ENCODE measurements at regions not wholly inside any gene's neighbourhood (a gene's known extent, or its start where the extent isn't known, plus 50 kb on each side); places are given as distances from the start of the nearest gene placed in this dataset.

DNA sequence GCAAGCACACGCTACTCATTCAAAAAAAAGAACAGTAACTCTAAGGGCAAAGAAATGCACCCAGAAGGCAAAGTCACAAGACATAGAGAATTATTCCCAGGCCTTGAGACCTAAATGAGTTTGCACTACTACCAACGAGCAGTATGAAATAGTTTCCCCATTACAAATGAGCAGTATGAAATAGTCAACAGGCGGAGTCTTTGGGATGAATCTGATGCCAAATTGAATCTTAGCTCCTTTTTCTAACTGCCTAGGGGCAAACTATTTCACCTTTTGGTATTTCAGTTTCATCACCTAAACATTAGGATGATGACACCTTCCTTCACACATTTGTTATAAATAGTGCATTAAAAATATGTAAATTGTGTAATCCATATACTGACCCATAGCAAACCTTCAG is 213.0 kb upstream of the FAT4 start:
- H3K9ac ChIP-seq (ENCODE audit: control insufficient read depth, insufficient read depth, low read length) = no peak overlapping the region
- no peak overlapping the region for H3K27ac ChIP-seq (ENCODE audit: control insufficient read depth, insufficient read depth)
- BruUV-seq (replicated peaks) = no TSS peak
- H3K4me2 ChIP-seq (ENCODE audit: control insufficient read depth, insufficient read depth) = no peak overlapping the region
- H3K4me3 ChIP-seq = no peak overlapping the region
- ATAC-seq = no peak
- FAIRE-seq = no peak
- RAD21 ChIA-PET (ENCODE audit: unreplicated experiment) = no interaction called here
- H3K9me3 ChIP-seq (replicated peaks; ENCODE audit: control insufficient read depth, insufficient read depth, low read length) = no peaks in the 10 kb centered on the region
- intact Hi-C loops (cut with micrococcal nuclease; ENCODE audit: unreplicated experiment) (no loop called here), in situ Hi-C loops (cut with MboI) (no loop called here)
- TF ChIP-seq POU2F2 (IDR thresholded peaks at IDR 0.05; ENCODE audit: borderline replicate concordance, low read depth, low read length) (no peak), TCF3 (IDR thresholded peaks at IDR 0.05; ENCODE audit: borderline replicate concordance, insufficient read depth, low read depth, low read length) (no peak), SREBF1 (IDR thresholded peaks at IDR 0.05; ENCODE audit: low read length) (no peak), RELA (IDR thresholded peaks at IDR 0.05; ENCODE audit: borderline replicate concordance, partially characterized antibody) (no peak), PAX5 (IDR thresholded peaks at IDR 0.05; ENCODE audit: borderline replicate concordance, low read depth, low read length) (no peak)
- TF ChIP-seq, protein P1, sequence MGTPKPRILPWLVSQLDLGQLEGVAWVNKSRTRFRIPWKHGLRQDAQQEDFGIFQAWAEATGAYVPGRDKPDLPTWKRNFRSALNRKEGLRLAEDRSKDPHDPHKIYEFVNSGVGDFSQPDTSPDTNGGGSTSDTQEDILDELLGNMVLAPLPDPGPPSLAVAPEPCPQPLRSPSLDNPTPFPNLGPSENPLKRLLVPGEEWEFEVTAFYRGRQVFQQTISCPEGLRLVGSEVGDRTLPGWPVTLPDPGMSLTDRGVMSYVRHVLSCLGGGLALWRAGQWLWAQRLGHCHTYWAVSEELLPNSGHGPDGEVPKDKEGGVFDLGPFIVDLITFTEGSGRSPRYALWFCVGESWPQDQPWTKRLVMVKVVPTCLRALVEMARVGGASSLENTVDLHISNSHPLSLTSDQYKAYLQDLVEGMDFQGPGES (IDR thresholded peaks at IDR 0.05) = no peak
- TF ChIP-seq, protein P2, sequence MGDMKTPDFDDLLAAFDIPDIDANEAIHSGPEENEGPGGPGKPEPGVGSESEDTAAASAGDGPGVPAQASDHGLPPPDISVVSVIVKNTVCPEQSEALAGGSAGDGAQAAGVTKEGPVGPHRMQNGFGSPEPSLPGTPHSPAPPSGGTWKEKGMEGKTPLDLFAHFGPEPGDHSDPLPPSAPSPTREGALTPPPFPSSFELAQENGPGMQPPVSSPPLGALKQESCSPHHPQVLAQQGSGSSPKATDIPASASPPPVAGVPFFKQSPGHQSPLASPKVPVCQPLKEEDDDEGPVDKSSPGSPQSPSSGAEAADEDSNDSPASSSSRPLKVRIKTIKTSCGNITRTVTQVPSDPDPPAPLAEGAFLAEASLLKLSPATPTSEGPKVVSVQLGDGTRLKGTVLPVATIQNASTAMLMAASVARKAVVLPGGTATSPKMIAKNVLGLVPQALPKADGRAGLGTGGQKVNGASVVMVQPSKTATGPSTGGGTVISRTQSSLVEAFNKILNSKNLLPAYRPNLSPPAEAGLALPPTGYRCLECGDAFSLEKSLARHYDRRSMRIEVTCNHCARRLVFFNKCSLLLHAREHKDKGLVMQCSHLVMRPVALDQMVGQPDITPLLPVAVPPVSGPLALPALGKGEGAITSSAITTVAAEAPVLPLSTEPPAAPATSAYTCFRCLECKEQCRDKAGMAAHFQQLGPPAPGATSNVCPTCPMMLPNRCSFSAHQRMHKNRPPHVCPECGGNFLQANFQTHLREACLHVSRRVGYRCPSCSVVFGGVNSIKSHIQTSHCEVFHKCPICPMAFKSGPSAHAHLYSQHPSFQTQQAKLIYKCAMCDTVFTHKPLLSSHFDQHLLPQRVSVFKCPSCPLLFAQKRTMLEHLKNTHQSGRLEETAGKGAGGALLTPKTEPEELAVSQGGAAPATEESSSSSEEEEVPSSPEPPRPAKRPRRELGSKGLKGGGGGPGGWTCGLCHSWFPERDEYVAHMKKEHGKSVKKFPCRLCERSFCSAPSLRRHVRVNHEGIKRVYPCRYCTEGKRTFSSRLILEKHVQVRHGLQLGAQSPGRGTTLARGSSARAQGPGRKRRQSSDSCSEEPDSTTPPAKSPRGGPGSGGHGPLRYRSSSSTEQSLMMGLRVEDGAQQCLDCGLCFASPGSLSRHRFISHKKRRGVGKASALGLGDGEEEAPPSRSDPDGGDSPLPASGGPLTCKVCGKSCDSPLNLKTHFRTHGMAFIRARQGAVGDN (IDR thresholded peaks at IDR 0.05) = no peak
- no peaks in the 10 kb centered on the region for H3K4me1 ChIP-seq (ENCODE audit: control insufficient read depth, insufficient read depth, low read length)
- no peak overlapping the region for H2AFZ ChIP-seq (ENCODE audit: control insufficient read depth, low read depth, low read length)
- H3K27me3 ChIP-seq (replicated peaks in 1 of 2; ENCODE audit: control insufficient read depth in 2 of 2, insufficient read depth in 2 of 2, low read length in 1 of 2) = no peaks in the 10 kb centered on the region
- CTCF ChIA-PET = no interaction called here
- no peaks in the 10 kb centered on the region for H4K20me1 ChIP-seq (ENCODE audit: control insufficient read depth, insufficient read depth)
- no peaks in the 10 kb centered on the region for H3K79me2 ChIP-seq (ENCODE audit: control insufficient read depth, insufficient read depth, low read length)
- POLR2A ChIA-PET = no interaction called here
- no peak for DNase-seq (ENCODE audit: low read depth, low spot score)
- SMC1A ChIA-PET (ENCODE audit: uncharacterized antibody, unreplicated experiment) = no interaction called here
- WGBS (ENCODE audit: insufficient coverage, insufficient replicate concordance, low lambda C conversion rate, missing lambda C conversion rate) = 11% methylated on average over 3 of the region's 3 CpGs
- H3K36me3 ChIP-seq (ENCODE audit: control insufficient read depth in 2 of 2, insufficient read depth in 2 of 2, low read length in 1 of 2) = no peaks in the 10 kb centered on the region

Measured in GM12878 (cell line).